Hippocampal formation (tissue), 2 donors: ENCODE measurements at regions not wholly inside any gene's neighbourhood (a gene's known extent, or its start where the extent isn't known, plus 50 kb on each side); places are given as distances from the start of the nearest gene placed in this dataset.

Experiments
- DNase-seq, 2 donors: peaks; one replicate each; lab custom pipeline; 2025; lab: John Stamatoyannopoulos, UW

GRCh38 chr2:49490710-49491109, 336.4 kb upstream of the FSHR start:
- no peak for DNase-seq

DNA sequence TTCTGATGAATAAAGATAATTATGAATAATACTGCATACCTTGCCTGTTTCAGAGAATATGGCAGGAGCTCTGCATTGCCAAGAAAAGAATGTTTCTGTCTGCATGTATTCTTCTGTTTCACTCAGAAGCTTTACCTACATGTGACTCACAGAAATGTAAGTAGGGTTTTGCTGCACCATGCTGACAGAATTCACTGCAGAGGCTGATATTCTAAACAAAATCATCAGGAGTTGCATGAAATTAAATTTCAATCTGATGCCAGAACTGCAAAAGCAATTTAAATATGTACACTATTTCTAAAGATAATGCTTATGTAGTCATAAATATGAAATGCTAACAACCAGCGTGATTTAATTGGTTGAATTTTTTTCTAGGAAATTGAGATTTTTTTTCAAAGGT, 332.8 kb upstream of the FSHR start:
- DNase-seq, result no peak

GRCh38 chr2:49480520-49480919, 326.2 kb upstream of the FSHR start:
- DNase-seq, result no peak

GRCh38 chr2:49465157-49465831, 311.0 kb upstream of the FSHR start:
- no peak for DNase-seq

- DNase-seq, result no peak
Measured at GRCh38 chr2:49459314-49459993, 305.1 kb upstream of the FSHR start.

- no peak for DNase-seq
Measured at GRCh38 chr2:49444005-49444404, 289.7 kb upstream of the FSHR start.

DNA sequence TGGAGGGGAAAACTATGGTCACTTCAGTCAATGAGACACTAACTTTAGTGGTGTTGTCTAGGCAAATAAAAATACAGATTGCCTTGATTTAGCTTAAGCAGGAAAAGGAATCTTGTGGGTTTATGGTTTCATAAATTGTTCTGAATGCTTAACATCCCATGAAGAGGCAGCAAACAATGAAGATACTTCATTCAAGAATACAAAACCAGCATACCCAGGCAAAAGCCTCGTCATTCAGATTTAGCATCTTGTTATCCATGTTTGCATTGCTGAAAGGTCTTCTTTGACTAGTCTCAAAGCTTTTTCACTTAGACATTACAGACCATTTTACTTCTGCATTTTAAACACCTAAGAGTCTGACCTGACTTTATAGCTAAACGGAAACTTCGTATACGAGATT, 272.7 kb upstream of the FSHR start:
- no peak for DNase-seq

- no peak for DNase-seq
Measured at GRCh38 chr2:49416252-49416651, 261.9 kb upstream of the FSHR start.

DNA sequence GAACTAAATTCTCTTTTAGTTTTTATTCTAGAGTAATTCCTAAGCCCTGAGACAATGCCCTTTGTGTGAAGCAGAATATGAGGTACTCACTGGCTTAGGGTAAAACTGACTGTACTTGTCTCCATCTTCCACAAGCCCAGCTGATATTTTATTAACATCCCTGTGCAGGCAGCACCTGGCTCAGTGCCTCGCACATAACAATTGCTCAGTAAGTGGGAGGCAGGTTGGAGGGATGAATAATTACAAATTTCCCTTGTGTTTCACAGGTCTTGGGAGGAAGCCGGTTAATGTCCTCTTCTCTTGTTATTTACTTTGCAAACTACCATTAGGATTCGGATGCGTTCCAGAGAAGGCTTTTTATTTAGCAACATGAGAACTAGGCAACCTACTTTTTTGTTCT, 249.8 kb upstream of the FSHR start:
- no peak for DNase-seq

GRCh38 chr2:49403637-49404036, 249.3 kb upstream of the FSHR start:
- no peak for DNase-seq

- no peak for DNase-seq
Measured at GRCh38 chr2:49379406-49379805, 225.1 kb upstream of the FSHR start.

DNA sequence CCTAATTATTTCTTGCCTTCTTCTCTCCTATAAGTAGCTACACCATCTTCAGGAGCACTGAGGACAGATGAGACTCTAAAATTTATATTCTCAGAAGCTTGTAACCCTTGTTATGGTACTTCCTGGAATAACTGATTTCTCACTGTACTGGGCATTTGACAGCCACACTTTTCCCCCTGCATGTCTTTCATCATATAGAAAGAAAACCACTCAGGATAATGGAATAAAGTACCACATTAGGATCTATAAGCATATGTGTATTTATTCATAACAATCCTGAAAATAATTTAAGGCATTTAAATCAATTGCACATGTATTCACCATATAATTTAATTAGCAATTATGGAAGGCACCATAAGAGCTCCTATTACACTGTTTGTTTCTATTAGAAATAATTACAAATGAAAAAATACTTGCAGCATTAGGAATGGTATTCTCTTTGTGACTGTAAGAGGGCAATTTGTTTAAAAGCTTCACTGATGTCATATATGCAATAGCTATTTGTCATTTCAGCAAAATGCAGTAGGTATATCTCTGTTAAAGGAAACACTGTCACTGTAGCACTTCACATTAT, 216.9 kb upstream of the FSHR start:
- DNase-seq, result no peak

DNA sequence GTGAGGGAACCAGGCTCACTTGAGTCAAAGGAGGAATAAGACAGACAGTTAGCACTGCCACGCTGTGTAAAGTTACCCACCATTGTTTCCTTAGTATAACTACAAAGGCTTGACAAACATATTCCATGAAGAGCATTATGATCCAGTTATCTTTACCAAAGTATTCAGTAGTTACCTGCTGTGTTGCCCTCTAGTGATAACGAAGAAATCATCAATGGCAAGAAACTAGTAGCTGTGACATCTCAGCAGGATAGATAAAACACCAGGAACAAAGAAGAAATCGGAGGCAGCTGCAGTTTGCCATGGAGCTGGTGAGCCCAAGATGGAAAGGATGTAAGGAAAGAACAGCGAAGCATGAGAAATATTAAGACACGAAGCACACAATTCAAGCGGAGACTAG, 215.3 kb upstream of the FSHR start:
- DNase-seq, result no peak

GRCh38 chr2:49369101-49369500, 214.8 kb upstream of the FSHR start:
- DNase-seq, result no peak

- DNase-seq, result no peak
Measured at GRCh38 chr2:49367003-49367402, 212.7 kb upstream of the FSHR start.

DNA sequence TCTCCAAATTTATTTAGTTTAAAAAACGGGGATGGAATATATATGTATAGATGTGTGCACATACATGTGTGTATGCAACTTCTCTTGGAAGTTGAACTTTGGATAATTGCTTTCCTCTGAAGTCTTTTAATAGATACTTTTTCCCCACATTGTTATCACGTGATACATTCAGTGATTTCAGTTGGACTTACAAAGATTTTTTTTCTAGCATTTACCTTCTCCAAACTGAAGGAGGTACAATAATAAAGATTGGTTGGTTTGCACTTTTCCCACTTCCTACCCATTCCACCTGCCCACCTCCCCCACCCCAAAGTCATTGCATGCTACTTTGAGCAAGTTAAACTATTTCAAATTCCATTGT, 206.1 kb upstream of the FSHR start:
- DNase-seq, result no peak

DNA sequence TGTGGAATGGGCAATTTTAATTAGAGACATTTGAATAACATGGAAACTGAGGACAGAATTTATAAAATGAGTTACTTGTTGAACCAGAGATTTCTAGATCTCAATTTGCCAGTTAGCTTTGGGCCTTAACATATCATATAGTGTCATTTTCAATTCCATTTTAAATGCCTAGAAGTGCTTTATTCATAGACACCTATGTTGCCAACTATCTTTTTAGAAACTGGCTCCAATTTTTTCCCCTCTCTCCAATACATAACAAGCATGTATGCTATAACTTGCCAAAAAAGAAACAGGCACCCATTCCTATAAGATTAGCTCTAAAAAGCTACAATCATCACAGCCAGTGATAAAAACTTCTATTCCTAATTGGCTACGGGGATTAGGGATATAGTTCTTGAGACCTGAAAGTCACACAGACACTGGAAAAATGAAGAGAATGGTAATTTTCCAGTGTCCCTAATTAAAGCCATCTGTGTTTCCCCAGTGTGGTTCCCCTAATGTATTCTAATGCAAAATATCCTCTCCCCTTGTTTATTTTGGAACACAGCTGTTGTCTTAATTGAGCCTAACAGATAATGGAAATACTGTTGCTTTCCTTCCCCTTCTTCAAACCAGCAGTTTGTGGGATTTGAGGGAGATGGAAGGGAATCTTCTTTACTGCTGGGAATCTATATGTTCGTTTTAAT, 205.5 kb upstream of the FSHR start:
- DNase-seq, result no peak

DNA sequence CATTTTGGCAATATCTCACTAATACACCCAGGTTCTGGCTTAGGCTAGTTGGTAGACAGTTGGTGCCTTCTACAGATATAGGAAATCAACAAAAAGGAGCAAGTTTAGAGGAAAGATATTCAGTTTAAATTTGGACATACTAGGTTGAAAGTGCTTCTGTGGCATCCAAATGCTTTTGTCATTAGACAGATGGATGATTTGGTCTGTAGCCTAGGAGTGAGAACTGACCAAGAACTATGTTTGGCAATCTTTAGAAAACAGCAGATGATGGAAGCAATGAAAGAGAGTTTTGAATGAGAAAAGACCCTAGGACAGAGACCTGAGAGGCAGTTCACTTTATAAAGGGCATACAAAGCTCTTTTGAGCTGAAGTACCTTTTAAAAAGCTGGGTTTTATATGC, 201.3 kb upstream of the FSHR start:
- DNase-seq, result no peak

GRCh38 chr2:49351560-49351959, 197.2 kb upstream of the FSHR start:
- no peak for DNase-seq

- DNase-seq, result no peak
Measured at GRCh38 chr2:49343638-49344037, 189.3 kb upstream of the FSHR start.

DNA sequence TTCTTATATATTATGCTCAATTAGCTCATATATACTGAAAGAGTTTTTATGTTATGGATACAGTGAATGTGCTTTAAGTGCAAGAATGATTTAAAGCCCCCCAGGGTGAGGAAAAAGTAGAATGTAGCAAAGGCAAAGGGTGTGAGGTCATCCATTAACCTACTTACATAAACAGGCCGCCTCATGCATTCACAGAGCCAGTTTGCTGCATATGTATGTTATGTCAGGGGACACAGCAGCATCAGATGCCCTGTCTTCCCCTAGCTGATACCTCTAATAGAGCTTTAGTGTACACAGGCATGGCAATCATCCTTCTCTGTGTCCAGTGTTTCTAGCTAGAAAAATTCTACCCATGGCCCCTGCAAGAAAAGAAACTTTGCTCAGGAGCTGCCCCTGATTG, 187.8 kb upstream of the FSHR start:
- no peak for DNase-seq

DNA sequence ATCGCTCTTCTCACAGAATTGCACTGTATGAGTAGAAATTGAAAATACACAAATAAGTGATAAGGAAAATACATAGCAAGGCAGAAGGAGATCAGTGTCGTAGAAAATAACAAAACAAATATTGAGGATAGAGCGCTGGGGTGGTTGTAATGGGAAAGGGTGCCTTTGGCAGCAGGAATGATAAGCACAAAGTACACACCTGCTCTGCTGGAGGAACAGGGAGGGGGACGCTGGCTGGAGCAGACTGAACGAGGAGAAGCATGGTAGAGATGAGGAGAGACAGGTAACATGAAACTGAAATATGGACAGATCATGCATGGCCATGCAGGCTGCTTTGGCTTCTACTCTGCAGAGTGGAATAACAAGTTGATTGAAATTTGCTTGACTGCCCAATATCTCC, 181.2 kb upstream of the FSHR start:
- no peak for DNase-seq

DNA sequence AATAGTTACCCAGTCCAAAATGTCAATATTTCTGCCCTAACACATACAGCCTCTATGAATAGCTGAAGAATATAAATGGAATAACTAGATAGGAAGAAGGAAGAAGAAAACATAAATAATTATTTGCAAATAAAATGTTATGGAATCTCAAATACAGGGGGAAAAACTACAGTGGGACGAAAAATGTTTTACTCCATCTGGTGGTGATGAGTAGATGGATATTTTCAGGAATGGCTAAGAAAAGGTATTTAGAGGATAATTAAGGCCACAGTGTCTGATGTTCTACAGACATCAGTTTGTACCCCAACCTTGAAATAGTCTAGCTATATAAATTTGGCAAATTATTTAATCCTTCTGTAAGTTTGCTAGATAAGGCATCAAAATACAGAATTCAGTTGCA, 178.1 kb upstream of the FSHR start:
- no peak for DNase-seq
